ENCODE measurements at regions not wholly inside any gene's neighbourhood (a gene's known extent, or its start where the extent isn't known, plus 50 kb on each side); places are given as distances from the start of the nearest gene placed in this dataset.

GRCh38 chr12:115799610-115800009 lies 477.9 kb downstream of the MED13L start:
- TF ChIP-seq CTCF (IDR thresholded peaks at IDR 0.05) (no peak), POLR2AphosphoS5 (IDR thresholded peaks at IDR 0.05) (no peak), POLR2A (IDR thresholded peaks at IDR 0.05) (no peak)
